ENCODE measurements at regions not wholly inside any gene's neighbourhood (a gene's known extent, or its start where the extent isn't known, plus 50 kb on each side); places are given as distances from the start of the nearest gene placed in this dataset.
A peak's percentile ranks its signal among the peaks of the same experiment; 100 is the strongest.

GRCh38 chr11:130606178-130606577 is 157.7 kb downstream of the ADAMTS15 start:
- DNase-seq (ENCODE audit: low spot score) (no peak), ATAC-seq (no peak)
- intact Hi-C loops (cut with DNase I), result no loop called here

- intact Hi-C loops (cut with DNase I), result no loop called here
- DNase-seq (ENCODE audit: low spot score) (no peak), ATAC-seq (peak; percentile 62)
Measured at GRCh38 chr11:130606781-130607511, 158.5 kb downstream of the ADAMTS15 start.

- no peak for ATAC-seq
- intact Hi-C loops (cut with DNase I), result no loop called here
Measured at GRCh38 chr11:130608287-130608686, 159.8 kb downstream of the ADAMTS15 start.

GRCh38 chr11:130609121-130610035 is 160.9 kb downstream of the ADAMTS15 start:
- DNase-seq (ENCODE audit: low spot score) (peak; percentile 89), ATAC-seq (peak; percentile 93)
- intact Hi-C loops (cut with DNase I), result no loop called here

More at GRCh38 chr11:130608287-130608686, 159.8 kb downstream of the ADAMTS15 start:
- no peak for DNase-seq (ENCODE audit: low spot score)

GRCh38 chr11:130611791-130612251 is 163.4 kb downstream of the ADAMTS15 start:
- DNase-seq (ENCODE audit: low spot score) (no peak), ATAC-seq (no peak)
- intact Hi-C loops (cut with DNase I), result no loop called here

GRCh38 chr11:130612291-130612851 is 163.9 kb downstream of the ADAMTS15 start:
- DNase-seq (ENCODE audit: low spot score), result no peak
- intact Hi-C loops (cut with DNase I), result no loop called here

GRCh38 chr11:130613396-130613795 is 165.0 kb downstream of the ADAMTS15 start:
- DNase-seq (ENCODE audit: low spot score) (no peak), ATAC-seq (no peak)
- intact Hi-C loops (cut with DNase I), result no loop called here

More at GRCh38 chr11:130612291-130612851, 163.9 kb downstream of the ADAMTS15 start:
- no peak for ATAC-seq

GRCh38 chr11:130614591-130614990 is 166.1 kb downstream of the ADAMTS15 start:
- no peak for DNase-seq (ENCODE audit: low spot score)
- intact Hi-C loops (cut with DNase I), result no loop called here
- ATAC-seq, result no peak

- no peak for ATAC-seq
- no peak for DNase-seq (ENCODE audit: low spot score)
- intact Hi-C loops (cut with DNase I), result no loop called here
Measured at GRCh38 chr11:130615561-130615960, 167.1 kb downstream of the ADAMTS15 start.

- intact Hi-C loops (cut with DNase I), result no loop called here
- ATAC-seq, result no peak
Measured at GRCh38 chr11:130616573-130616972, 168.1 kb downstream of the ADAMTS15 start.

GRCh38 chr11:130617001-130617400 is 168.6 kb downstream of the ADAMTS15 start:
- no peak for DNase-seq (ENCODE audit: low spot score)
- ATAC-seq, result no peak
- intact Hi-C loops (cut with DNase I), result no loop called here

More at GRCh38 chr11:130616573-130616972, 168.1 kb downstream of the ADAMTS15 start:
- DNase-seq (ENCODE audit: low spot score), result no peak

- intact Hi-C loops (cut with DNase I), result no loop called here
- DNase-seq (ENCODE audit: low spot score) (no peak), ATAC-seq (no peak)
Measured at GRCh38 chr11:130620548-130620947, 172.1 kb downstream of the ADAMTS15 start.

GRCh38 chr11:130622141-130622542 is 173.7 kb downstream of the ADAMTS15 start:
- intact Hi-C loops (cut with DNase I), result no loop called here
- ATAC-seq (no peak), DNase-seq (ENCODE audit: low spot score) (no peak)

- DNase-seq (ENCODE audit: low spot score) (no peak), ATAC-seq (peak; percentile 92)
- intact Hi-C loops (cut with DNase I), result no loop called here
Measured at GRCh38 chr11:130623670-130624668, 175.5 kb downstream of the ADAMTS15 start.

GRCh38 chr11:130624971-130625544 is 176.6 kb downstream of the ADAMTS15 start:
- intact Hi-C loops (cut with DNase I), result no loop called here
- ATAC-seq (no peak), DNase-seq (ENCODE audit: low spot score) (no peak)

GRCh38 chr11:130625578-130626306 is 177.3 kb downstream of the ADAMTS15 start:
- intact Hi-C loops (cut with DNase I), result no loop called here
- DNase-seq (ENCODE audit: low spot score), result no peak
- ATAC-seq, result no peak

- ATAC-seq (no peak), DNase-seq (ENCODE audit: low spot score) (no peak)
- intact Hi-C loops (cut with DNase I), result no loop called here
Measured at GRCh38 chr11:130629039-130629438, 180.6 kb downstream of the ADAMTS15 start.

Measured in sciatic nerve (tissue), 2 donors.